ENCODE measurements at regions not wholly inside any gene's neighbourhood (a gene's known extent, or its start where the extent isn't known, plus 50 kb on each side); places are given as distances from the start of the nearest gene placed in this dataset.

DNA sequence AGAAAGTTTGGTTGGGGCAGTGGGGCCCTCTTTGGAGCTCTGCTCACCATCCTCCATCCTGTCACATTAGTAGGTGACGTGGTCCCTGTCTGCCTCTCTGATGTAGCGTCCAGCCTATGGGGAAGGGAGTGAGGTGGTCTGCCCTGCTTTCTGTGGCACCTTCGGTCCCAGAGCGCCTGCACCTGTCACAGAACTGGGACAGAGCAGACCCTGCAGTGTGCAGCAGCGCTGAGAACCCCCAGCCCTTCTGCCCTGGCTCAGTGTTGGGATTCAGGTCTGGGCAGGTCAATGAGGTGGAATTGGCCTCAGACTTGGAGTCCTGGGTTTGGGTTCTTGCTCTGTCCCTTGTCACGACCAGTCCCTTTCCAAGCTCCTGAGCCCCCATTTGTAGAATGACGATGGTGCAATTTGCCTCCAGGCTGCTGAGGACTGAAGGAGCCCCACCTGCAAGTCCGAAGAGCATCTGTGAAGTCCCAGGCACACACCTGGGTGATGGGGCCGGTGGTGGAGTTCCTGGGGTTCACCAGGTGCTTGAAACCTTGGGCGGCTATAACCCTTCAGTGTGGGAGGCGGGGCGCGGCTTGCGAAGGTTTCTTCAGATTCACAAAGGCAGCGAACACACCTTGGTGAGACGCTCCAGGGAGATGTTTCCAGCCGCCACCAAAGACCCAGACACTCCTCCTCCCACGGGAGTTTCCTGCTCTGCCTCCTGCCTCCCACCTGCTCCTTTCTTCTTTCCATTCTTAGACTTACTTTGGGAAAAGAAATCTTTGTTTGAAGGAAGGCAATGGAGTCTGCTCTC lies 265.4 kb upstream of the HDAC4 start:
- no peak for DNase-seq
- Histone ChIP-seq H3K9me3 (ENCODE audit: control insufficient read depth in 2 of 2, insufficient read depth in 1 of 2, low read depth in 1 of 2, low read length in 1 of 2) (no peaks in the 10 kb centered on the region), H3K36me3 (ENCODE audit: control insufficient read depth in 3 of 3, insufficient read depth in 2 of 3, low read depth in 1 of 3, low read length in 3 of 3) (no peaks in the 10 kb centered on the region), H3K27me3 (ENCODE audit: control insufficient read depth in 3 of 3, insufficient read depth in 3 of 3, low read length in 3 of 3) (peaks cover 0 to 3% (median 0%) of the 10 kb centered on the region in 3 donors), H3K4me3 (ENCODE audit: low read depth in 1 of 3, low read length in 3 of 3) (no peak overlapping the region), H3K27ac (ENCODE audit: low read depth in 1 of 3, low read length in 2 of 3) (no peak overlapping the region), H3K4me1 (ENCODE audit: control insufficient read depth in 3 of 3, insufficient read depth in 2 of 3, low read depth in 1 of 3, low read length in 2 of 3) (no peaks in the 10 kb centered on the region)
- 36 to 85% (median 55%) methylated on average over 18 of the region's 18 CpGs for WGBS, 3 donors
- no peak for FAIRE-seq

GRCh38 chr2:239664216-239664810 lies 263.5 kb upstream of the HDAC4 start:
- Histone ChIP-seq H3K4me3 (ENCODE audit: low read depth in 1 of 3, low read length in 3 of 3) (no peak overlapping the region), H3K27me3 (ENCODE audit: control insufficient read depth in 3 of 3, insufficient read depth in 3 of 3, low read length in 3 of 3) (peaks cover 0 to 3% (median 0%) of the 10 kb centered on the region in 3 donors), H3K27ac (ENCODE audit: low read depth in 1 of 3, low read length in 2 of 3) (no peak overlapping the region), H3K9me3 (ENCODE audit: control insufficient read depth in 2 of 2, insufficient read depth in 1 of 2, low read depth in 1 of 2, low read length in 1 of 2) (no peaks in the 10 kb centered on the region), H3K4me1 (ENCODE audit: control insufficient read depth in 3 of 3, insufficient read depth in 2 of 3, low read depth in 1 of 3, low read length in 2 of 3) (no peaks in the 10 kb centered on the region), H3K36me3 (ENCODE audit: control insufficient read depth in 3 of 3, insufficient read depth in 2 of 3, low read depth in 1 of 3, low read length in 3 of 3) (no peaks in the 10 kb centered on the region)
- no peak for DNase-seq
- 84 to 91% (median 90%) methylated on average over 5 of the region's 5 CpGs for WGBS, 3 donors
- FAIRE-seq: no peak

- FAIRE-seq (no peak), DNase-seq (no peak)
- Histone ChIP-seq H3K4me3 (ENCODE audit: low read depth in 1 of 3, low read length in 3 of 3) (no peak overlapping the region), H3K36me3 (ENCODE audit: control insufficient read depth in 3 of 3, insufficient read depth in 2 of 3, low read depth in 1 of 3, low read length in 3 of 3) (no peaks in the 10 kb centered on the region), H3K27ac (ENCODE audit: low read depth in 1 of 3, low read length in 2 of 3) (no peak overlapping the region), H3K4me1 (ENCODE audit: control insufficient read depth in 3 of 3, insufficient read depth in 2 of 3, low read depth in 1 of 3, low read length in 2 of 3) (no peaks in the 10 kb centered on the region), H3K27me3 (ENCODE audit: control insufficient read depth in 3 of 3, insufficient read depth in 3 of 3, low read length in 3 of 3) (peaks cover 0 to 3% (median 0%) of the 10 kb centered on the region in 3 donors), H3K9me3 (ENCODE audit: control insufficient read depth in 2 of 2, insufficient read depth in 1 of 2, low read depth in 1 of 2, low read length in 1 of 2) (no peaks in the 10 kb centered on the region)
- 79 to 86% (median 82%) methylated on average over 9 of the region's 9 CpGs for WGBS, 3 donors
Observed at GRCh38 chr2:239663364-239663924, 262.6 kb upstream of the HDAC4 start.

- no peak for DNase-seq
- FAIRE-seq: no peak
- Histone ChIP-seq H3K4me1 (ENCODE audit: control insufficient read depth in 3 of 3, insufficient read depth in 2 of 3, low read depth in 1 of 3, low read length in 2 of 3) (no peaks in the 10 kb centered on the region), H3K27ac (ENCODE audit: low read depth in 1 of 3, low read length in 2 of 3) (no peak overlapping the region), H3K27me3 (ENCODE audit: control insufficient read depth in 3 of 3, insufficient read depth in 3 of 3, low read length in 3 of 3) (peaks cover 0 to 3% (median 0%) of the 10 kb centered on the region in 3 donors), H3K36me3 (ENCODE audit: control insufficient read depth in 3 of 3, insufficient read depth in 2 of 3, low read depth in 1 of 3, low read length in 3 of 3) (no peaks in the 10 kb centered on the region), H3K9me3 (ENCODE audit: control insufficient read depth in 2 of 2, insufficient read depth in 1 of 2, low read depth in 1 of 2, low read length in 1 of 2) (no peaks in the 10 kb centered on the region), H3K4me3 (ENCODE audit: low read depth in 1 of 3, low read length in 3 of 3) (no peak overlapping the region)
- 52 to 66% (median 65%) methylated on average over 16 of the region's 16 CpGs for WGBS, 3 donors
Observed at GRCh38 chr2:239662413-239663120, 261.7 kb upstream of the HDAC4 start.

- FAIRE-seq: no peak
Observed at GRCh38 chr2:239661334-239662312, 260.8 kb upstream of the HDAC4 start.

DNA sequence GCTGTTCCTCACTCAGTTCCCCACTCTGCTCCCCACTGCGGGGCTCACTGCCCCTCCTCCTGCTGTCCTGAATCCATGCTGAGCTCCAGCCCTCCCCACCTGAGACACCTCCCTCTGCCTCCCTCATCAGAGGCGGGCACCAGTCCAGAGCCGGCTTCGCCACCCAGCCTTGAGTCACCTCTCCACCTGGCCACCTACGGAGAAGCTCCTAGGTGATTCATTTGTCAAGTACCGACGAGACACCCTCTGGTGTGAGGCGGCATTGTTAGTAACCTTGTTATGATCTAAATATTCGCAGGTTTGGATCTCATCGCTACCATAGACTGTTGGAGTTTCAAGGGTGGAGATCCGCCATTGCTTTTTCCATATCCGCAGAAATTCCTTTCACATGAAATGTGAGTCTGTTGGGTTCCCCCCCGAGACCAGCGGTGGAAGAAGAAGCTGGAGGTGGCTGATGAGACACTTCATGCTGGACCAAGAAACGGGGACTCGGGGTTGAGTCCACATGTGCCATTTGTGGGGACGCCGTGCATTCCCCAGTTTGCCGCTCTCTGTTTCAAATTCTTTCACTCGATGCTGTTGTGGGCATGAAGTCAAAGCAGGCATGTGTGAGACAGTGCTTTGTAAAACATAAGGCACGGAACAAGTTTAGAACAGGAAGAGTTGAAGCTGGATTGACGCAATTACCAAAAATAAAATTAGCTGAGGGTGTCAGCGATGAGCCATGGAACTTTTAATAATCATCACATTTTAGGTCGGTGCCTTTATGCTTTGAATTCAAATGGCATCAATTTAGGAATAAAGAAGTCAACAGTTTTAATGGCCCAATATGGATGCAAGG lies 259.8 kb upstream of the HDAC4 start:
- H3K4me3 ChIP-seq (ENCODE audit: low read depth in 1 of 3, low read length in 3 of 3): no peak overlapping the region
- DNase-seq: no peak
- FAIRE-seq: no peak
- WGBS, 3 donors: 80 to 87% (median 86%) methylated on average over 24 of the region's 24 CpGs
- peaks cover 0 to 3% (median 0%) of the 10 kb centered on the region in 3 donors for H3K27me3 ChIP-seq (ENCODE audit: control insufficient read depth in 3 of 3, insufficient read depth in 3 of 3, low read length in 3 of 3)
- no peaks in the 10 kb centered on the region for H3K9me3 ChIP-seq (ENCODE audit: control insufficient read depth in 2 of 2, insufficient read depth in 1 of 2, low read depth in 1 of 2, low read length in 1 of 2)
- no peaks in the 10 kb centered on the region for H3K4me1 ChIP-seq (ENCODE audit: control insufficient read depth in 3 of 3, insufficient read depth in 2 of 3, low read depth in 1 of 3, low read length in 2 of 3)
- H3K36me3 ChIP-seq (ENCODE audit: control insufficient read depth in 3 of 3, insufficient read depth in 2 of 3, low read depth in 1 of 3, low read length in 3 of 3): no peaks in the 10 kb centered on the region
- H3K27ac ChIP-seq (ENCODE audit: low read depth in 1 of 3, low read length in 2 of 3): no peak overlapping the region

More at GRCh38 chr2:239661334-239662312, 260.8 kb upstream of the HDAC4 start:
- Histone ChIP-seq H3K36me3 (ENCODE audit: control insufficient read depth in 3 of 3, insufficient read depth in 2 of 3, low read depth in 1 of 3, low read length in 3 of 3) (no peaks in the 10 kb centered on the region), H3K4me1 (ENCODE audit: control insufficient read depth in 3 of 3, insufficient read depth in 2 of 3, low read depth in 1 of 3, low read length in 2 of 3) (no peaks in the 10 kb centered on the region), H3K9me3 (ENCODE audit: control insufficient read depth in 2 of 2, insufficient read depth in 1 of 2, low read depth in 1 of 2, low read length in 1 of 2) (no peaks in the 10 kb centered on the region), H3K27me3 (ENCODE audit: control insufficient read depth in 3 of 3, insufficient read depth in 3 of 3, low read length in 3 of 3) (peaks cover 0 to 3% (median 0%) of the 10 kb centered on the region in 3 donors), H3K27ac (ENCODE audit: low read depth in 1 of 3, low read length in 2 of 3) (no peak overlapping the region), H3K4me3 (ENCODE audit: low read depth in 1 of 3, low read length in 3 of 3) (no peak overlapping the region)
- no peak for DNase-seq
- WGBS, 3 donors: 41 to 49% (median 45%) methylated on average over 15 of the region's 15 CpGs

- DNase-seq: no peak
- WGBS, 3 donors: 78 to 86% (median 81%) methylated on average over 6 of the region's 6 CpGs
Observed at GRCh38 chr2:239657992-239658391, 257.2 kb upstream of the HDAC4 start.

More at GRCh38 chr2:239657992-239658391, 257.2 kb upstream of the HDAC4 start:
- H3K9me3 ChIP-seq (ENCODE audit: control insufficient read depth in 2 of 2, insufficient read depth in 1 of 2, low read depth in 1 of 2, low read length in 1 of 2): no peaks in the 10 kb centered on the region
- H3K36me3 ChIP-seq (ENCODE audit: control insufficient read depth in 3 of 3, insufficient read depth in 2 of 3, low read depth in 1 of 3, low read length in 3 of 3): no peaks in the 10 kb centered on the region
- peaks cover 0 to 3% (median 0%) of the 10 kb centered on the region in 3 donors for H3K27me3 ChIP-seq (ENCODE audit: control insufficient read depth in 3 of 3, insufficient read depth in 3 of 3, low read length in 3 of 3)
- FAIRE-seq: no peak
- H3K4me1 ChIP-seq (ENCODE audit: control insufficient read depth in 3 of 3, insufficient read depth in 2 of 3, low read depth in 1 of 3, low read length in 2 of 3): no peaks in the 10 kb centered on the region
- H3K27ac ChIP-seq (ENCODE audit: low read depth in 1 of 3, low read length in 2 of 3): no peak overlapping the region
- H3K4me3 ChIP-seq (ENCODE audit: low read depth in 1 of 3, low read length in 3 of 3): no peak overlapping the region

Data from small intestine (tissue), 7 donors.